ENCODE measurements at regions not wholly inside any gene's neighbourhood (a gene's known extent, or its start where the extent isn't known, plus 50 kb on each side); places are given as distances from the start of the nearest gene placed in this dataset.

GRCh38 chr16:6674071-6674470 lies 658.6 kb upstream of the RBFOX1 start:
- DNase-seq (ENCODE audit: insufficient read length, low spot score), result no peak
- no peak for FAIRE-seq
- TF ChIP-seq CTCF (IDR thresholded peaks at IDR 0.05; ENCODE audit: insufficient read depth, missing control alignments), result no peak

- DNase-seq (ENCODE audit: insufficient read length, low spot score) (no peak), FAIRE-seq (no peak)
Measured at GRCh38 chr16:6672507-6672906, 660.1 kb upstream of the RBFOX1 start.

GRCh38 chr16:6667393-6667792 lies 665.3 kb upstream of the RBFOX1 start:
- DNase-seq (ENCODE audit: insufficient read length, low spot score), result no peak
- TF ChIP-seq CTCF (IDR thresholded peaks at IDR 0.05; ENCODE audit: insufficient read depth, missing control alignments), result no peak
- no peak for FAIRE-seq

More at GRCh38 chr16:6672507-6672906, 660.1 kb upstream of the RBFOX1 start:
- TF ChIP-seq CTCF (IDR thresholded peaks at IDR 0.05; ENCODE audit: insufficient read depth, missing control alignments), result no peak

- DNase-seq (ENCODE audit: insufficient read length, low spot score), result no peak
- no peak for FAIRE-seq
- no peak for TF ChIP-seq CTCF (IDR thresholded peaks at IDR 0.05; ENCODE audit: insufficient read depth, missing control alignments)
Measured at GRCh38 chr16:6665126-6665525, 667.5 kb upstream of the RBFOX1 start.

DNA sequence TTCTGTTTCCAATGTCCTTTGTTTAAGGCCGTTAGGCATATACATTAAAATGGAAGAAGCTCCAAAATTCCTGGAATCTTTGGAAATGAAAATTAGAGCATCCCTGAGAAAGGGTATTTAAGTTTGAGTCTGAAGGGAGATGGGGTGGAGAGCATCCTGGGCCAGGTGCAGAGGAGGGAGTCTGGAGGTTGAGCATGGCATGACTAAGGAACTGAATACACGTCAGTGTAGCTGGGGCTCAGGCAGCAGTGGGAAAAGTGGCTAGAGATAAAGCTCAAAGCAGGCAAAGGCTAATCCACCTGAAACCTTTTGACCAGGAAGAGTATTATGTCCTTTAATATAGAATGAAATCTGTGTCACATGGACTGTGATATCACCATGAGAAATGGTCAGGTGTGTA lies 669.0 kb upstream of the RBFOX1 start:
- DNase-seq (ENCODE audit: insufficient read length, low spot score), result no peak
- TF ChIP-seq CTCF (IDR thresholded peaks at IDR 0.05; ENCODE audit: insufficient read depth, missing control alignments), result no peak
- FAIRE-seq, result no peak

DNA sequence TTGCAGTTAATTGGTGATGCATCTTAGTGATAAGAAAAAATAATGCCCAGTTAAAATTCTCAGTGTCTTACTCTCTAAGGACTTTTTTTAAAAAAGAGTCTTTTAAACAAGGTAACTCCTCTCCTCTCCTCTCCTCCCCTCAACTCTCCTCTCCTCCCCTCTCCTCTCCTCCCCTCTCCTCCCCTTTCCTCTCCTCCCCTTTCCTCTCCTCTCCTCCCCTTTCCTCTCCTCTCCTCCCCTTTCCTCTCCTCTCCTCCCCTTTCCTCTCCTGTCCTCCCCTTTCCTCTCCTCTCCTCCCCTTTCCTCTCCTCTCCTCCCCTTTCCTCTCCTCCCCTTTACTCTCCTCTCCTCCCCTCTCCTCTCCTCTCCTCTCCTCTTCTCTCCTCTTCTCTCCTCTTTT lies 675.9 kb upstream of the RBFOX1 start:
- no peak for TF ChIP-seq CTCF (IDR thresholded peaks at IDR 0.05; ENCODE audit: insufficient read depth, missing control alignments)
- FAIRE-seq (no peak), DNase-seq (ENCODE audit: insufficient read length, low spot score) (no peak)

- FAIRE-seq (no peak), DNase-seq (ENCODE audit: insufficient read length, low spot score) (no peak)
- no peak for TF ChIP-seq CTCF (IDR thresholded peaks at IDR 0.05; ENCODE audit: insufficient read depth, missing control alignments)
Measured at GRCh38 chr16:6646891-6647290, 685.8 kb upstream of the RBFOX1 start.
